Suppressor macrophage treated with lipopolysaccharide for 4 hours (primary cell): ENCODE measurements at regions not wholly inside any gene's neighbourhood (a gene's known extent, or its start where the extent isn't known, plus 50 kb on each side); places are given as distances from the start of the nearest gene placed in this dataset.
"Not testable (repeated sequence)": the region's sequence is repeated elsewhere in the genome, so short reads cannot be mapped to it uniquely, and the experiment has no call there.

Experiments used
- DNase-seq: peaks from one replicate; pipeline ENCODE4 v3.0.0-alpha.2; 2020

GRCh38 chr17:20771104-20771503 is 191.6 kb downstream of the CDRT15L2 start:
- no peak for DNase-seq

GRCh38 chr17:20774472-20775135 is 195.1 kb downstream of the CDRT15L2 start:
- no peak for DNase-seq

GRCh38 chr17:20775331-20775730 is 195.8 kb downstream of the CDRT15L2 start:
- DNase-seq: no peak

GRCh38 chr17:20779521-20779920 is 200.0 kb downstream of the CDRT15L2 start:
- no peak for DNase-seq

- no peak for DNase-seq
Observed at GRCh38 chr17:20781260-20781659, 201.7 kb downstream of the CDRT15L2 start.

- not testable (repeated sequence) for DNase-seq
Observed at GRCh38 chr17:20781869-20782268, 202.3 kb downstream of the CDRT15L2 start.

GRCh38 chr17:20783091-20783490 is 203.6 kb downstream of the CDRT15L2 start:
- DNase-seq: peak; percentile 4

GRCh38 chr17:20784100-20784665 is 204.7 kb downstream of the CDRT15L2 start:
- no peak for DNase-seq

GRCh38 chr17:20787281-20787680 is 207.8 kb downstream of the CDRT15L2 start:
- no peak for DNase-seq

GRCh38 chr17:20791626-20792025 is 212.1 kb downstream of the CDRT15L2 start:
- no peak for DNase-seq

- DNase-seq: not testable (repeated sequence)
Observed at GRCh38 chr17:20794532-20794931, 215.0 kb downstream of the CDRT15L2 start.

- no peak for DNase-seq
Observed at GRCh38 chr17:20797292-20797691, 217.8 kb downstream of the CDRT15L2 start.

- no peak for DNase-seq
Observed at GRCh38 chr17:20800146-20800545, 220.6 kb downstream of the CDRT15L2 start.

- no peak for DNase-seq
Observed at GRCh38 chr17:20805751-20806150, 226.2 kb downstream of the CDRT15L2 start.

GRCh38 chr17:20807566-20807965 is 228.0 kb downstream of the CDRT15L2 start:
- not testable (repeated sequence) for DNase-seq

GRCh38 chr17:20815410-20815809 is 227.4 kb downstream of the USP22 start:
- not testable (repeated sequence) for DNase-seq

GRCh38 chr17:20823905-20824304 is 218.9 kb downstream of the USP22 start:
- no peak for DNase-seq

GRCh38 chr17:20825539-20825938 is 217.3 kb downstream of the USP22 start:
- DNase-seq: no peak

- not testable (repeated sequence) for DNase-seq
Observed at GRCh38 chr17:20840453-20840852, 202.4 kb downstream of the USP22 start.

GRCh38 chr17:20840987-20841865 is 201.6 kb downstream of the USP22 start:
- not testable (repeated sequence) for DNase-seq

- DNase-seq: not testable (repeated sequence)
Observed at GRCh38 chr17:20842012-20842411, 200.8 kb downstream of the USP22 start.

- not testable (repeated sequence) for DNase-seq
Observed at GRCh38 chr17:20843261-20843660, 199.6 kb downstream of the USP22 start.

GRCh38 chr17:20843799-20844553 is 198.8 kb downstream of the USP22 start:
- DNase-seq: peak; percentile 53
